GM23248 (cell line): ENCODE measurements at regions not wholly inside any gene's neighbourhood (a gene's known extent, or its start where the extent isn't known, plus 50 kb on each side); places are given as distances from the start of the nearest gene placed in this dataset.

Experiments
- EZH2 ChIP-seq: fragments of 200-600 bp; sonication (generic); IDR thresholded peaks from 2 replicates; pipeline ENCODE4 v1.6.1; 2018; ENCODE audit warnings: antibody characterized with exemption, mild to moderate bottlenecking; ENCODE audit not compliant: insufficient read depth, poor library complexity, severe bottlenecking
- EZH2phosphoT487 ChIP-seq: fragments of 200-600 bp; sonication (generic); IDR thresholded peaks from 2 replicates; pipeline ENCODE4 v1.6.1; 2018; ENCODE audit warnings: antibody characterized with exemption, moderate library complexity, mild to moderate bottlenecking, low read depth; ENCODE audit not compliant: insufficient read depth

DNA sequence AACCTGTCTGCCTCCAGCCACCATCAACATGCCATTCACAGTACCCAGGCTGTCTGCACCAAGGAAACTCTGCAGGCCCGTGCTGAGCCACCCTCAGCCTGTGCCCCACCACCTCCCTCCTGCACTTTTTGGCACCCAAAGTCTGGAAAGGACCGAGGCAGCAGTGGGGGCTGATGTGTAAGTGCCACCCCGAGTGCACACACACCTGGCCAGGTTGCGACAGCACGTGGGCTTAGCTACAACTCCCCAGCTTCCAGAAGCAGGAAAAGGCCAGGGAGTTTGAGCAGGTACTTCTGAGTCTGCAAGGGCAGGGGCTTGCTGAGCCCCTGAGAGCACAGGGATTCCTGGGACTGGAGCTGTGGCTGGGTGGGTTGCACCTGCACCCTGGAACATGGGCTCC lies 303.3 kb upstream of the OPRM1 start:
- TF ChIP-seq EZH2 (no peak), EZH2phosphoT487 (no peak)
